NCI-H82 treated with DMSO at 0.1 percent for 48 hours (cell line): ENCODE measurements at regions not wholly inside any gene's neighbourhood (a gene's known extent, or its start where the extent isn't known, plus 50 kb on each side); places are given as distances from the start of the nearest gene placed in this dataset.
A peak's percentile ranks its signal among the peaks of the same experiment; 100 is the strongest.
"Not testable (repeated sequence)": the region's sequence is repeated elsewhere in the genome, so short reads cannot be mapped to it uniquely, and the experiment has no call there.

ENCODE experiments used
- DNase-seq: peaks from one replicate; lab custom pipeline; 2025; ENCODE audit not compliant: unreplicated experiment; lab: John Stamatoyannopoulos, UW

DNA sequence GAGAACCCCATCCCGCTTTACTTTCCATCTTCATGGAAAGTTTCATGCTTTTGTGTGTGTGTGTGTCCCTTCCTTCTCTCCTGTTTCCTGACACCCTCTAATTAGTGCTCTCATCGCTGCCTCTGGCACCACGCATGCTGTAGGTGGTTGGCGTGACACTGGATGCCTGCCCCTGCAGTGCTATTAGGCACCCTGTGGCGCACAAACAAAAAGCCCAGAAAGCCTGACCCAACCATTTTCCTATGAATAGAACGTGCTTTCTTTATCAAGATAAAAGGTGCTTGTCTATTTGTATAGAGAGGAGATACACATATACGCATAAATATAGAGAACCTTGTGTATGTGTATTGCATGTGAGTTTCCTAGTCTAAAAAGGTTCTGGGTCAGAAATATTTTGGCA, 120.8 kb upstream of the CDCA7L start:
- DNase-seq = no peak

DNA sequence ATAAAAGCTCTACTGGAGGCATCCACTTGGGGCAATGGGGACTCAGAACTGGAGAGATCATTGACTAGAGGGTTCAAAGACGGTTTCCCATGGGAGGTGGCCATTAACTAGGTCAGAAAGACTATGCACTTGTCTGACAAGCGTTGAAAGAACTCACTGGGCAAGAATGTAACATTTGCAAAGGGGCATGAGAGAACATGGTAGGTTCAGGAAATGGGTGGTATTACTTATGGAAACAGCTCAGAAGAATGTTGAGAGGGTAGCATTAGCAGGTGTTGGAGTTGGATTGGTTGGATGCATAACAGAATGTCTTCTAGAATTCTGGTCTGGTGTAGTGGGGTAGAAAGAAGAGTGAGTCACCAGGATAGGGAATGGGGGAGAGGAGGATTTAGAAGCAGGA, 119.1 kb upstream of the CDCA7L start:
- no peak for DNase-seq

DNA sequence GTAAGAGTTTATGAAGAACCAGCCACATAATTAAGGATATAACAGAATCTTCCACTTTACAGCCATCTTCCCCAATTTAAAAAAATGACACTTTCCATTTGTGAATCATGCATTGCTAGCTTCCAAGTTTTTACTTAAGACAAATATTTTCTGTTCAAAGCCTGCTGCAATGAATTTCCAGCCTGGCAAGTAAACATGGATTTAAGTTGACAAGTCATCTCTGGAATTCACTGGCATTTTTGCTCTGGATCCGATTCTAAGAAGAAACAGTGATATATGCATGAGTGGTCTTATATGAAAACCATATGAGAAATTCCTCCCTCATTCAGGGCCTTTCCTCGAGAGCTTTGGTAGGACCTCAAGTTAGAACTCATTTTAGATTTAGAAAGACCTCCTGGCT, 116.1 kb upstream of the CDCA7L start:
- no peak for DNase-seq

DNA sequence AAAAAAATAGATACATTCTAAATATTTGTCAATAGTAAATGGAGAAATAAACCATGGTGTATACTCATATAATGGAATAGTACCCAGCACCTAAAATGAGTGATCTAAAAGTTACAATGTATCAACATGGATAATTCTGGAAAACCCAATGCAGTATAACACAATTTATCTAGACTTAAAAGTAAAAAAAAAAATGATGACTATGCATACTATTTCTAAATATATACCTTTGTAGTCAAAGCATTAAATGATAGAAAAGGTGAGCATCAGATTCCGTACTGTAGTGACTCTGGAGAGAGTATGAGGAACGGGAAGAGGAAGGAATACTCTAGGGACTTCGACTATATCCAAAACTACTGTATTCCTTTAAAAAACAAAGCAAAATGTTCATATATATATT, 115.2 kb upstream of the CDCA7L start:
- DNase-seq = no peak

DNA sequence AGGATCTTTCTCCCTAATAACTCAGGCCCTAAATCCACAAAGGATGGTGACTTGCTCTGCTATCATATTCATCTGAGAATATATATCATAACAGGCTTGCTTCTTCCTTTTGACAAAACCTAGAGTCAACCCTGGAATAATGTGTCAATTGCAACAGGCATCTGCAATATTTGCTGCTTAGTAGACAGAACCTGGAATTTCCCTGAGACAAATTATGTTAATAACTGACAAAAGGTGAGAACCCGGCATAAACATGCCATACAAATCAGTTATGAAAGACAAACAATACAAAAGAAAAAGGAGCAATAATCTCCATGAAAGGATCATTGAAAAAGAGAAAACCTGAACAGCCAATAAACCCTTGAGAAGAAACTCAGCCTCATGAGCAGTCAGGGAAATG, 114.5 kb upstream of the CDCA7L start:
- DNase-seq = no peak

DNA sequence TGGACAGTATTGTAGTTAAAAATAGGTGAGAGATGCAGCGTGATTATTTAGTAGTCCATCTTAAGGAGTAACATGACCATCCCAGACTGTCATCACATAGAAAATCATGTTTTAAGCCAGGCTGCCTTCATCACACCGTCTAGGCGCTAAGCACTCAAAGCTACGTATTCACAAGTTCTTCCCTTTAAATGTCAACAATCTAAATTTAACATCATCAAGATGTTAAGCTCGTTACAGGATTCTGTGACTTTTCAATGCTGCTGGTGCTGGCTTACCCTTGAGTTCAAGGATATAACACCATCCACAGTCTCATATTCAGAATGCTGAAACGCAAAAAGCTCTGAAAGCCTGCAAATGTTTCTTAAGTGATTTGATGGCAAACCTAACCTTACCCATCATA, 109.5 kb upstream of the CDCA7L start:
- DNase-seq = no peak

DNA sequence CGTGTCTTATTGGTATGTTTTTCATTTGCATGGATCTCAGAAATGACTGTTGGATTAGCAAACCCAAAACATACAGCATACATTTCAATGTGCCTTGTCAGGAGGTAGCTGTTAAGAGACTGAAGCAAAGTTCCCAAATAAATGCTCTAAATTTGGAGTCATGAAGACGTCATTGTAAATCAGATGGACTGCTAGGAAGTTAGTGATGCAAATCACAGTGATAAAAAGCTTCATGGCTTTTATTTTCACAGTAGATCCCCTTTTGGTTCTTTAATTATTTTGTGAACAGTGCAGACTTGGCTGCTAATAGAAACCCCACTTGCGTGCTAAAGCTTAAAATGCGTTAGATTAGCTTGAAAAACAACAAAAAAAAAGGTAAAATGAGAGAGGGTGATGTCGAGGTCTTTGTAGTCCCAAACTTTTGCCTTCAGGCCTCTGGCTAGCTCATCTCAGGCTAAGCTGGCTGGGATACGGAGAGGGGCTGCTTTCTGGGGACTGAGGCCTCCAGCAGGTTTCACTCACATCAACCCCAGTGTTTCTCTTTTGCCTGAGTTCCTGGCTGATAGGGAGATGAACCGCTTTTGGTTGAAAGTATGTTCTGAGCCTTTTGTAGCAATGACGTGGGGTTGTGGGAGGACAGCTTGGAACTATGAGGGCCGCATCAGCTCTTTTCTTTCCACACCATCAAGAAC, 107.1 kb upstream of the CDCA7L start:
- no peak for DNase-seq

DNA sequence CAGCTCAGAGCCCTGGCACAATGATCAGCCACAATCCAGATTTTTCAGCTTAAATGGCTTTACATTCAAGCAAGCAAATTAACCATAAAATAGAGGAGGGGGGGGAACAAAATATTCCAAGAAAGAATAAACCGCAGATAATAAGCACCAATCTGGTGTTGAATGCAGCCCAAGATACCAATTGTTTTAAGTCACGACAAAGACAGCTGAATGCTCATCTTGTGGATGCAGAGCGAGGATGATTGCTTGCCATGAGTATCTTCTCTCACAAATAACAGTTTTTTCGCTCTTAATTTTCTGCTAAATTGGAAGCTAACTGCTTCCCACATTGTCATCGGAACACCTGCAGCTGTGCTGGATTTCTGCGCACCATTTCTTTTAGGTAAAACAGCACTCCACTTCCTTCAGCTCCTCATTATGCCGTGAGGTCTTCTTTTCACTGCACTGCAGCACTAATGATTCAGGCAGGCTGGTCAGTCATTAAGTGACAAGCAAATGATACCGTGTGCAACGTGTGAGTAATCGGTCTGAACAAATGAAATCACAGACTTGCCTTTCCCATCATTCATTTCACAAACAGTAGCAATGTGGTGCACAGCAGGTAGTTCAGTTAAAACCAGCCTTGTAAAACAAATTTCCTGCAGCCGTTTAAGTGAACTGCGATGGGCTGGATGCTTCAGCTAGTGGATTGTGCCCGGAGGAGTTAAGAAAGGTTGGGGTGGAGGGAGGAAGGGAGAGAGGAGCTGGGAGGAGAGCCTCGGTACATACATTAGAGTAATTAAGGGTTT, 106.4 kb upstream of the CDCA7L start:
- DNase-seq = no peak

DNA sequence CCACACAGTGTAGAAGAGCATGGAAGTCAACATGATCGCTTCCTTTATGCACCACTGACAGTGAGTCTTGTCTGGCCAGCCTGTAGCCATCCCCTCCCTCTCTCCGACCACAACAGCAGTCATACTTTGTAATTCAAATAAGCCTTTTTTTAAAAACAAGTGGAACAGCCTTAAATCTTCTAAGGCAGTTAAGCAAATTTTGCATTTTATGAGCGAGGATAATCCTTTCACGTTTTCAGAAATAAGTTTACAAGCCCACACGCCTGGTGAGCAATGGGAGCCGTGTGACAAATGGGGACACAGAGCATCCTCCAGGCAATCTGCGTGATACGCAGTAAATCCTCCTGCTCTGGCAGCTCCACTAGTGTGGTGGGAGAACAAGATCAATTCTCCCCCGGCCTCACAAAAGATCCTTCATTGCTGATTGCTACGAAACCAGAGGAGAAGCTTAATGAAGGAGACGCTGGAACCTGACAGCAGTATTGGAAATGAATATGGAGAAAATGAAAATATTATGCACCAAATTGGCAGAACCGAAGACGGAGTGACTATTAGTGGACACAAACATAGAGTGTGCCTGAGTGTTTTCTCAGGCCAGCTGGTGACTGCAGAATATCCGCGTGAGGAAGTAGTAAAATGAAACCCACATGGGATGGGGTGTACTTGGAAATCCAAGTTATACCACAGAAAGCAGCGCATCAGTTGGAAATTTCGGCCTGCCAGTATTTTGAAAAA, 104.2 kb upstream of the CDCA7L start:
- DNase-seq = no peak

DNA sequence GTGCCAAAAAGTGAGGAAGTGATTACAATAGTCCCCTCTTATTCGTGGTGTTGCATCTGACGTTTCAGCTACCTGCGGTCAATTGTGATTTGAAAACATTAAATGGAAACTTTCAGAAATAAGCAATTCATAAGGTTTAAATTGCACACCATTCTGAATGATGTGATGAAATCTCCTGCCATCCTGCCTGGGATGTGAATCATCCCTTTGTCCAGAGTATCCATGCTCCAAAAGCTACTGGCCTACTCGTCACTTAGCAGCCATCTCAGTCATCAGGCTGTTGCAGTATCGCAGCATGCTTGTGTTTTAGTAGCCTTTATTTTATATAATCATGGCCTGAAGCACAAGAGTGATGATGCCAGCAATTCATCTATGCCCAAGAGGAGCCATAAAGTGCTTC, 97.7 kb upstream of the CDCA7L start:
- no peak for DNase-seq

DNA sequence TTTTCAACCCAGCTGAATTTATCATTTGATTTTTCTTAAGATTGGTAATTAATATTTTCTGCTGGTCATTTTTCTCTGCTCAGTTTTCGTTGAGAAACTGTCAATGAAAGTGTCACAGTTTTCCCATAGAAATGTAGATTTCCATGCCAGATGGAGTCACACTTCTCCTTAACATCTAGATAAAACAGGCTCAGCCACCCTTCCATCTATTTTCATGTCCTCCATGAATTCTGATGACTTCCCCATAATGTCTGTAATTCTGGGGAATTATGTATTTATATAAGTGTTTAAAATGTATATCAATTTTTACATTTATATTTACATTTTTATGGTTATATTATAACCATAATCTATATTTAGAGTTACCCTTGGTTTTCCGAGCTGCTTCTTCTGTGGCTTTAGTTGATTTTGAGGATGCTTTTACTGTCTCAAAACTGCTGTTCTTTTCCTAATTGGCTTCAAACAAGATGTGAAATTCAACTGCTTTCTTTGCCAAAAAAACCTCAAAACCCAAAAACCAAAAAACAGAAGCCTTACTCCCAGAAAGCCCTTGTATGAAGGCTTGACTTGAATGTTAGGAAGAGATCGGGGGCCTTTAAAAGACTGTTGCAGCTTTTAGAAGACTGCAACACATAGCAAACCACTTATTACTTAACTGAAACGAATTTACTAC, 95.4 kb upstream of the CDCA7L start:
- no peak for DNase-seq

DNA sequence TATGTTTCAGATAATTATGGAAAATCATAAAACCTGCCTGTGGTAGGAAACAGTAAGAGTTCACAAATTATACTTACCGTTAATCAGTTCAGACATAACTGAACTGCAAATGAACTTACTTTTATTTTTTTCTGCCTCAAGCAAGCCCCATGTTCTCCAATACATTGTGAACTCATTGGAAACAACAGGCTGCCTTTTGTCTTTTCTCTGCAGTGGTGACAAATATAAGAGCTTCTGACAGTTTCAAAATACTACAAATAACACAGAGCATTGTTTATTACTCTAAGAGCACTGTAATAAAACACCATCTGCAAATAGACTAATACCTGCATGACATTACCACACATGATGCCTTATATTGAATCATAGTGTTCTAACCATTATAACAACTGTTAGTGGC, 94.0 kb upstream of the CDCA7L start:
- no peak for DNase-seq

DNA sequence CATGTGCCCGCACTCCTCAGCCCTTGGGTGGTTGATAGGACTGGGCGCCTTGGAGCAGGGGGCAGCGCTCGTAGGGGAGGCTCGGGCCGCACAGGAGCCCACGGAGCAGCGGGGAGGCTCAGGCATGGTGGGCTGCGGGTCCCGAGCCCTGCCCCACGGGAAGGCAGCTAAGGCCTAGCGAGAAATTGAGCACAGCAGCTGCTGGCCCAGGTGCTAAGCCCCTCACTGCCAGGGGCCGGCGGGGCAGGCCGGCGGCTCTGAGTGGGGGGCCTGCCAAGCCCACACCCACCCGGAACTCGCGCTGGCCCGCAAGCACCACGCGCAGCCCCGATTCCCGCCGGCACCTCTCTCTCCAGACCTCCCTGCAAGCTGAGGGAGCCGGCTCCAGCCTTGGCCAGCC, 86.7 kb upstream of the CDCA7L start:
- DNase-seq = not testable (repeated sequence)

DNA sequence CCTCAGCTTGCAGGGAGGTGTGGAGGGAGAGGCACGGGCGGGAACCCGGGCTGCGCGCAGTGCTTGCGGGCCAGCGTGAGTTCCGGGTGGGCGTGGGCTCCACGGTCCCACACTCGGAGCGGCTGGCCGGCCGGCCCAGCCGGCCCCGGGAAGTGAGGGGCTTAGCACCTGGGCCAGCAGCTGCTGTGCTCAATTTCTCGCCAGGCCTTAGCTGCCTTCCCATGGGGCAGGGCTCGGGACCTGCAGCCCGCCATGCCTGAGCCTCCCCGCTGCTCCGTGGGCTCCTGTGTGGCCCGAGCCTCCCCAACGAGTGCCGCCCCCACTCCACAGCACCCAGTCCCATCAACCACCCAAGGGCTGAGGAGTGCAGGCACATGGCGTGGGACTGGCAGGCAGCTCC, 83.0 kb upstream of the CDCA7L start:
- DNase-seq = not testable (repeated sequence)

DNA sequence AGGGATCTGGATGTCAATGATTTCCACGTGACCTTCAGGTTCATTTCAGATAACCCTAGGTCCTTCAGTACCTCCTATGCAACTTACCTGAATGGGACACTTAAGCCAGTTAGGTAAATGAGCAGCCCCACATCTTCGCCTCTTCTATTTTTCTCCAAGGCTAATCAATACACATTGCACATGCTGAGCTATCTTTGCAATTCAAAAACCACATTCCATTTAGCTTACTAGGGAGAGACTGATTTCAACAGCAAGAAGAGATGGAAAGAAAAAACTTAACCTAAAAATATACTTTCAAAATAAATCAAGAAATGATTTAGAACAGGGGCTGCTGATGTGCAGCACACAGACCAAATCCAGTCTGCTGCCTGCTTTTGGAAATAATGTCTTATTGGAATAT, 81.8 kb upstream of the CDCA7L start:
- DNase-seq = no peak

DNA sequence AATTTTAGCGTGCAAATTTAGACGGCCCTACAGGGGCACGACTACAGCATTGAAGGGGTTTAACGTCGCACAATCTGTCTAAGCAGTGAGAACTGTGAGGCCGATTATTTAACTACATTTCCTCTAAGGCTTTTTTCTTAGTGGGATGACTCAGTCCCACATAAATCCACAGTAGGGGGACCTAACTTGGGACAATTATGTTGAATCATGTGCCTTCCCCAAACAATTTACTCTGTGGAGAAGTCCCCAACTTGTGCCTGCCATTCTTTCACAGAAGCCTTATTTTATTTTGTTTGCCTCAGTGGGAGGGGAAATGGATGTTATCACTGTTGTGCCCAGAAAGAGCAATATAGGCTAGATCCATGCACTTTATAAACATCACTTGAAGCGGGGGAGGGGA, 80.3 kb upstream of the CDCA7L start:
- no peak for DNase-seq

DNA sequence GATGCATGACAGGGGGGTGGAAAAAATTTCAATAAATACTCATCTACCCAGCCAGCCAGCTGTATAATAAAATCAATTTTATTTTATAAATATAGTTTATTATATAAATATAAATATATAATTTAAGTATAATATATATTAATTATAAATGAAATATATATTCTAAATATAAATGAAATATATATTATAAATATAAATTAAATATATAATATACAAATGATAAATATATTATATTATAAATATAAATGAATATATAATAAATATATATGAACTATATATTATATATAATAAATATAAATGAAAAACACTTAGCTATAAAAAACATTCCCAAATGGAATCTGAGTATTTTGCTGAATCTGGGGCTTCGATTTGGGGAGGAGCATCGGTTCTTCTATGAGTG, 79.4 kb upstream of the CDCA7L start:
- no peak for DNase-seq

DNA sequence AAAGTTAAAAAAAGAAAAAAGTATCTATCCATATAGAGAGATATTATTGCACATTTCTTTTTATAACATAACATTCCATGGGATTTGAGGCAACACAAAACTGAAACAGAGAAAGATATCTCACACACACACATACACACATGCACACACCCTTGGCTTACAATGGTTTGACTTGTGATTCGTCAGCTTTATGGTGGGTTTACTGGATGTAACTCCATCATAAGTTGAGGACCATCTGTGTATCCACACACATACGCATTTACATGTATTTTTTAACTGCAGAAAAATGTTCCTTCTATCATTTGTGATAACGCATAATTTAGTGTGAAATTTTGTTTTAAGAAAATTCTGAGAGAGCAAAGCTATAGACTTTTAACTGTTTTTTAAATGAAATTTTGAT, 74.2 kb upstream of the CDCA7L start:
- no peak for DNase-seq

DNA sequence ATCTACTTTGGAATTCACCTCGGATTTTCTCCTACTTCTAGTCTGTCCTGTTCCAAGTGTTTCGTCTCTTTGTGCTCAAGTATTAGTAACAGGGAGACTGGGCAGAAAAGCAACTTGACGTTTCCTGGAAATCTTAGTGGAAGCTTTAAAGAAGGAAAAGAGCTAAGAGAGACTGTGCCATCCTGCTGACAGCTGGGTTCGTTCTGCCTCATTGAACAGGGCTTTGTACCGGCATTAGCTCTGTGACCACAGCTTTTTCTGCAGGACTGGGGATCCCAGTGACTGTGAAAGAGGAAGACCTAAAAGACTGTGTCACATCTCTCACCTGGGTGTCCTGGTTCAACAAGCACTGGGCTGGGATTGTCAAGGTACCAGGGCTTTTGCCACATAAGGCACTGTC, 70.8 kb upstream of the CDCA7L start:
- peak; percentile 55 for DNase-seq

DNA sequence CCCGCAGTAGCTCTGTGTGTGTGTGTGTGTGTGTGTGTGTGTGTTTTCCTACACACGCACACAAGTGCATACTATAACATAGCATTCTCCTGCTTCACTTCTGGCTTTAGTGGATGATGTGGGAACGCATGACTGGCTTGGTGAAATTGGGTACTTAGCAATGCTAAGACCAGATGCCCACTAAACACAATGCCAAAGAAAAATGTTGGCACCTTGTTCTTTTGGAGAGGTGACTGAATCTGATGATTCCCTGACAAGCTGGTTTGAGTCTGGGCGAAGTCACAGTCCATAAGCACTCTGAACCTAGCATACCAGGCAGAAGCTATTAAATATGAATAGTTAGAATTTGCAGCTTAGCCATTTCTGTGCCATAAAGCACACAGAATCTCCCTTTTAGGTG, 68.0 kb upstream of the CDCA7L start:
- no peak for DNase-seq

DNA sequence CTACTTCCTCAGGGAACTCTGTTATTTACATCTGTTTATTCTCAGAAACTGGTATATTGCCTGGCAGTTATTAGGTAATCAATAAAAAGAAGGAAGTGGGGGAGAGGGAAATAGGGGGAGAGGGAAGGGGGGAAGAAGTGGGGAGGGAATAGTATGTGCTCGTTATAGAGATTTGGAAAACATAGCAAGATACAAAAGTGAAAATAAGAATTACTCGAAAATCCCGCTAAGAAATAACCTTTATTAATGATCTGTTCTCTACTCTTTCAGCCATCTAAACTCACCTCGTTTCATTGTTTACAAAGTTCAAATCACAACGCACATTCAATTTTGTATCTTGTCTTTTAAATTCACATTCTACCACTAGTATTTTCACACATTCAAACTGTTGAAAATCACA, 63.0 kb upstream of the CDCA7L start:
- no peak for DNase-seq

DNA sequence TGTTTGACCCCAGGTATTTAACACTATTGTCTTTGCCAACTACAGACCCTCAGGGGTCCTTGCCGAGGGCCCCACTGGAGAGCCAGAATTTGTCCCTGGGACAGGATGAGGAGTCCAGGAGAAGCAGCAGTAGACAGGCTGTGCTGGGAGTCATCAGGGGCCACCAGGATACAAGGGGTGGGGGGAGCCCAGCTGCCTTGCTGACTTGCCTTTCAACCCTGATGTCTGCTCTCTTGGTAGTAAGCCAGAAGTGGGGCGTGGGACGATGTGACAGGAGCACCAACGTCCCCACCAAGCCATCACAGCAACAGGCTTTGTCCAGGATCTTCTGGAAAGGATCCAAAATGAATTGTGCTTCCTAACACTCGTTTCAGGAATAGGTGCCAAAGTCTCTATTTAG, 62.4 kb upstream of the CDCA7L start:
- DNase-seq = no peak
